GM19452 (cell line): ENCODE measurements at regions not wholly inside any gene's neighbourhood (a gene's known extent, or its start where the extent isn't known, plus 50 kb on each side); places are given as distances from the start of the nearest gene placed in this dataset.

Experiments
- ATAC-seq: cut with Tn5 transposase; IDR thresholded peaks from one replicate; pipeline ENCODE4 v1.9.1; 2021; ENCODE audit not compliant: unreplicated experiment

GRCh38 chr4:33323393-33323792 lies 2603.2 kb downstream of the PCDH7 start:
- no peak for ATAC-seq

- ATAC-seq: no peak
Observed at GRCh38 chr4:33334416-33334815, 2614.2 kb downstream of the PCDH7 start.

GRCh38 chr4:33339762-33340161 lies 2619.6 kb downstream of the PCDH7 start:
- no peak for ATAC-seq

- ATAC-seq: no peak
Observed at GRCh38 chr4:33340168-33340567, 2620.0 kb downstream of the PCDH7 start.

DNA sequence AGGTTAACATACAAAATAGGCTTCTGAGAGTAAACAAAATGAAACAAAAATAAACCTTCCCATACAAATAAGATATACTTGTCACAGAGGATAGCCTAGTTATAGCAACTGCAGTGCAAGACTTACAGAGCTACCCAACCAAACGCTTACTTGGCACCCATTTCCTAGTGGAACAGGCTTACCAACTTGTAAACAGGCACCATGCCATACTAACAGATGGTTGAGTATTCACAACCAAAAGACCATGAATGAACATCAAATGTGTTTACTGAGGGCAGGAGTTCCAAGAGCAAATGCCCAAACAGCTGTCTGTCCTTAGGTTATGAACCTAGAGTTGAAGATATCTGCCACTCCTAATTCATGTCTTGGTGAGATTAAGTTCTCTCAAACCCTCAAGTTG lies 2629.2 kb downstream of the PCDH7 start:
- no peak for ATAC-seq

GRCh38 chr4:33357121-33357520 lies 2637.0 kb downstream of the PCDH7 start:
- no peak for ATAC-seq

- no peak for ATAC-seq
Observed at GRCh38 chr4:33369446-33369845, 2649.3 kb downstream of the PCDH7 start.

- ATAC-seq: no peak
Observed at GRCh38 chr4:33381816-33382215, 2661.6 kb downstream of the PCDH7 start.

DNA sequence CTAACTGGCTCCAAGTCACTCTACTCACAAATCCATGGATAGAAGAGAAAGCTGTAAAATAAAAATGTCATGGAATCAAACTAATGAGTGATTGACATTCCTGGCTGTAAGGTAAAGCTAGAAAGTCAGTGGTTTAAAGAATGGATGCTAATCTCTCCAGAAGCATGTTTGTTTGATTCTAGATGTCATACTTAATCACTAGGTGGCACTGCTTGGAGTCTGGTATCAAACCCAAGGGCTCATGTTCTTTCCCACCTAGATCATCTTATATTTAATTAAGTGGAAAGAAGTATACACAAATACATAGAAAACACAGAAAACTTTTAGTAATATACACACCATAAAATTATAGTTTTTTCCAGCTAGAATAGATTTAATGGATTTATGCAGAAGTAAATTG lies 2666.6 kb downstream of the PCDH7 start:
- ATAC-seq: no peak

DNA sequence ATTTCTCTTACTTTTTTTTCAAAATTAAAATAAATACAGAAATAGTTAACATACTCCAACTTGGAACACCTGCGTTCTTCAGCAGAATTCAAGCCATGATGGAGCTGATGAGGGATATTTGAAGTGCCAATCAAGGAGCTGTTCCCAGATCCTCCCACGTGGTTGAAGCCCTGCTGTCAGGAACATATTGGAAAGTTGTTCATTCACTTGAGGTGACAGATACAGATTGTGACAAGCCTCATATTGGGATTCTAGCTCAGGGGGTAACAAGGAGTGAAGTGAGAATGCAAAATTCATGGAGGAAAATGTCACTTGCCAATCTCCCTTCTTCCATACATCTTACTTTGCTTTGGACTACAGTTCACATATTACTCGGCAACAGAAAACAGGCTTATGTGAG lies 2670.8 kb downstream of the PCDH7 start:
- no peak for ATAC-seq

GRCh38 chr4:33395731-33396485 lies 2675.7 kb downstream of the PCDH7 start:
- ATAC-seq: no peak

DNA sequence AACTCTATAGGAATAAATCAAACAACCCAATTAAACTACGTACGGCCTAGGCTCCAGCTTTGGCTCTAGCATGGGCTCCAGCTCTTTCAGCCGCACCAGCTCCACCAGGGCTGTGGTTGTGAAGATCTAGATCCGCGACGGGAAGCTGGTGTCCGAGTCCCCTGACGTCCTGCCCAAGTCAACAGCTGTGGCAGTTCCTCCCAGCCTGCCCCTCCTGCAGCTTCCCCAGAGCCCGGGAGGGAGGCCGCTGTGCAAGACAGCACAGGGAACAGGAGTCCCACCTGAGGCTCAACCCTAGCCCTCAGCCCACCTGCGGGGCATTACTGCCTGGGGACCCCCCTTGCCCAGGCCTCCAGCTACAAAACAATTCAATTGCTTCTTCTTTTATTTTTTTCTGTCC lies 2680.3 kb downstream of the PCDH7 start:
- ATAC-seq: no peak

DNA sequence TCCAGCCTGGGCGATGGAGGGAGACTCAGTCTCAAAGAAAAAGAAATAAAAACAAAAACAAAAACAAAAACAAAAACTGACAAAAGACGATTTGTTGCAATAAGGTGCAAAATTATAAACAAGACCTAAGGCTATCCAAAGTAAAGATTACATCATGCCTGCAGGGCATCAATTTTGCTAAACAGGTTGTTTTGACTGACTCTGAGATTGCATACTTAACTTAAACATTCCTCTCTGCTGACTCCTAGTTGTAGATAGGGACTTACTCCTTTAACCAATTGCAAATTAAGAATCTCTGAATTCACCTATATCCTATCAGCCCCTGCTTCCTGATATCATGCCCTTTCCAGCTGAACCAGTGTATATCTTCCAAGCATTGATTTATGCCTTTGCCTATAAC lies 2687.3 kb downstream of the PCDH7 start:
- no peak for ATAC-seq

GRCh38 chr4:33411182-33411581 lies 2691.0 kb downstream of the PCDH7 start:
- no peak for ATAC-seq

DNA sequence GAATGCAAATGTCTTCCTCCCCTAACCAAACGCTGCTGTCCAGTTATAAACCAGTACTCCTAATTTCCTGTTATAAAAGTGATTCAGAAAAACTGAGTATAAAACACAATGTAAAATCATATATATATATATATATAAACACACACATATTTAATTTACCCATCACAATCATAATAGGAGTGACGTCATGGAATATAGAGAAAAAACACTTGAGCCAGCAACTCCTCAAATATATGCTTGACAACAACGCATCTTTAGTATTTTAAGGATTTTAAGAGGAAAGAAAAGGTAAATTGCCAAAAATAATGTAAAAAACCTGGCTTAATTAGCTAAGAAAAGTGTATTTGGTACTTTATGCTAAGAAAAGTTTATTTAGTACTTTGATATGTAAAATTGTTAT lies 2701.7 kb downstream of the PCDH7 start:
- no peak for ATAC-seq

DNA sequence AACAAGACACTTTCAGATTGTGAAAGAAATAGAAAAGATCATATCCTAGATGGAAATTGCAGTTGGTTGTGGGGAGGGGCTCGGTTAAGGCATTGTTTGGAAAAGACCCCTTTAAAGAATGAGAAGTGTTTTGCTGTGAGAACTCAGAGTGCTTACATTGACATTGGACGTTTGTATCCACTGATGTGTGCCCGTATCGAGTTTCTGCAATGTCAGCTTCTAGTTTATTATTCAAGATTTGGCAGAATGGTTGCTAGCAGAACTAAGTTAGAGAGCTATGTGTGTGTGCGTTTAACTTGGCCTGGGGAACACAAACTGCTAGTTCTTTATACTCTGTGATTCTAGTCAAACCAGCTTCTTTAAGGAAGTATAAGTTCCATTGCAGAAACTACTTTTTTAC lies 2702.5 kb downstream of the PCDH7 start:
- no peak for ATAC-seq

DNA sequence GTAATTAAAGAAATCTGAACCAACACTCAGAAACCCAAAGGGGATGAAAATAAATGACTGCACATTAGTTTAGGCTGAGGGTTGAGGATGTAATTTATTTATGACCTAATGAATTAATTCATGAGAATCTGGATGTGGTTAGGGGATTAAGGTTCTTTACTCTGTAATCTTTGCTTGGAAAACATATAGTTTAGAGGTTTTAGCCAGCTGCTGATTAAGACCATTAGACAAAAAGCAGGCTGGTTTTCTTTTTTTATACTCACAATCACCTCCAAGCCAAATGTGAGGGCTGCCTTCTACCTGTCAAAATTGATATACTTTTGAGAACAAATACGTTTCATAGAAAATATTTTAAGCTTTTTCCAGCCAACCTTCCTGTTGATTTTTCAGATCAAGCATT lies 2705.8 kb downstream of the PCDH7 start:
- no peak for ATAC-seq

DNA sequence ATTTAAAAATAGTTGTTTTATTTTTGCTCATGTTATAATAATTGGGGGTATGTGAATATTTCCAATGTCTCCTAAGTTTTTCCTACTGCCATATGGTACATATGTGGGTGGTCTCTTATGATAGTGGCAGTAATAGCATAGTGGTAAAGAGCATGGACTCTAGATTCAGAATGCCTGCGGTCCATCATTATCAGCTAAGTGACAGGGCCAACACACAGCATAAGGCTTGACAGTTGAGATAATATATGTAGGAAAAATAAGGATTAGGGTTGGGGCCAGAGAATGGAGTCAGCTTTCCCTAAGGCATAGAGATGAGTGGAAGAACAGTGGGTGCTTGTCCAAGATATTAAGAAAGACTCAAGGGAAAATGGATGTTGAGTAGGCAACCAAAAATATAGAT lies 2707.5 kb downstream of the PCDH7 start:
- ATAC-seq: no peak

GRCh38 chr4:33429971-33430370 lies 2709.8 kb downstream of the PCDH7 start:
- no peak for ATAC-seq

- ATAC-seq: no peak
Observed at GRCh38 chr4:33437406-33437805, 2717.2 kb downstream of the PCDH7 start.

DNA sequence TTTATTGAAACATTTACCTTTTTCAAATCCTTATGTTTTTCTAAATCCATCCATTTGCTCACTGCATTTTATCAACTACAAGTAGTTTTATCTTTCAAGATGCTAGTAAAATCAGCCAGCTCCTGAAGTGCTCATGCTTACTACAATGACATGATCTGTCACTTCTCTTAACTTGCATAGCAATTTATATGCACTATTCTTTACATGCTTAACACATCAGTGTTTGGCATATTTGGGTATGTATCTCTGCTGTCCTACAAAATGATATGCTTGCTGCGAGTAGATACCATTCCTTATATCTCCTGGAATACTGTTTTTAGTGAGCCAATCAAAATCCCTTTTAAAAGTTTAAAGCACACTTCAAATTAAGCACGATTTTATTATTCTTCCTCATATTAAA lies 2726.8 kb downstream of the PCDH7 start:
- ATAC-seq: no peak

DNA sequence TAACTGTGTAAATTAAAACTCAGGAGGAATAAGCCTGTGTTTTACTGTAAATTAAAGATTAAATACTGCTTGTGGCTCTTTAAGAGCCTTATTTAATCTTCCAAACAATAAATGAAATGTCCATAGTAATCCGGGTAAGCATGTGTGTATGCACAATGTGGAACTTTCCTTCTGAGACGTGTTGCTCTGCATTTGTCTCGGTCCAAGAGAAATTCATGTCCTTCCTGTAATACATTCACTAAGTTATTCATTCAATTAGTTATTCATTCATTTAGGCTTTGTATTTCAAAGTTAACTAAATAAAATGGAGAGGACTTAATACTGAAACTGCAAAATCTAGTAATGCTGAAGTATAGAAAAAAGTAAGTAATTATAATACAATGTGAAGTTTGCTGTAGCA lies 2728.8 kb downstream of the PCDH7 start:
- ATAC-seq: no peak

DNA sequence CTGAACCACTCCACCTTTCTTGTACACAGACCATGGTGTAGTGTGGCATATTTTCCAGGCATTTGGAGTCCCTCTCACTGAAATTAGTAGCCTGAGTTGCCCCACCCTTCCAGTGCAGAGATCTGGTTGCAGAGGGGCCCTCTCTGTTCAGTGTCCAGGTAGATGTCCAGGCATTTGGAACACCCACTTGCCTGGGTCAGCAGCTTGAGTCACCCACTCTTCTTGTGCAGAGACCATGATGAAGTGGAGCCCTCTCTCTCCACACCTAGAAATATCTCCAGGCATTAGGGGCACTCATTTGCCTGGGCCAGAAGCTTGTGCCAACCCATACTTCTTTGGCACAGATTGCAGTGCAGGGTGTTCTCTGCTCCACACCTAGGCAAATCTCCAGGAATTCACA lies 2733.3 kb downstream of the PCDH7 start:
- ATAC-seq: no peak
